H1 (cell line): ENCODE measurements at regions not wholly inside any gene's neighbourhood (a gene's known extent, or its start where the extent isn't known, plus 50 kb on each side); places are given as distances from the start of the nearest gene placed in this dataset.

ENCODE experiments used
- CTCF ChIA-PET: fragments of 300-600 bp; sonication (Branson Sonifier 250); formaldehyde crosslinking; loops from one replicate; lab custom pipeline; 2021; ENCODE audit not compliant: partially characterized antibody; lab: Charles Lee
- POLR2A ChIA-PET: fragments of 300-600 bp; sonication (Branson Sonifier 250); formaldehyde crosslinking; loops from one replicate; lab custom pipeline; 2021; ENCODE audit warnings: inconsistent platforms; ENCODE audit not compliant: partially characterized antibody; lab: Charles Lee
- DNase-seq, 2 experiments: peaks; one replicate each; pipeline versions ENCODE4 v3.0.0 to v3.0.0-alpha.2; 2010 to 2022; ENCODE audit warnings: low spot score in 2 of 2, low read depth in 1 of 2, mixed read lengths in 1 of 2
- FAIRE-seq: peaks from 2 replicates; lab custom pipeline; 2011; peaks lifted over from hg19 to GRCh38; lab: Jason Lieb, UNC
- H2AFZ ChIP-seq: 2 replicates; pipeline ENCODE4 v1.8.1; 2012; ENCODE audit warnings: low read length, inconsistent platforms
- H2AK5ac ChIP-seq: 2 replicates; pipeline ENCODE4 v1.6.1; 2013; ENCODE audit warnings: low read depth, low read length
- H2BK120ac ChIP-seq: replicated peaks from 2 replicates; pipeline ENCODE3; 2013; ENCODE audit warnings: low read depth, low read length, inconsistent platforms
- H2BK12ac ChIP-seq: 2 replicates; pipeline ENCODE4 v1.6.1; 2013; ENCODE audit warnings: low read depth, low read length
- H2BK15ac ChIP-seq: 2 replicates; pipeline ENCODE4 v1.6.1; 2013; ENCODE audit warnings: low read length
- H2BK20ac ChIP-seq: 2 replicates; pipeline ENCODE4 v1.6.1; 2013; ENCODE audit warnings: low read length
- H2BK5ac ChIP-seq: 2 replicates; pipeline ENCODE4 v1.6.1; 2013; ENCODE audit warnings: low read depth, low read length
- H3K14ac ChIP-seq: 2 replicates; pipeline ENCODE4 v1.6.1; 2013; ENCODE audit warnings: inconsistent platforms; ENCODE audit not compliant: insufficient read length
- H3K18ac ChIP-seq: 2 replicates; pipeline ENCODE4 v1.6.1; 2013; ENCODE audit warnings: low read length; ENCODE audit errors: extremely low read depth
- H3K23ac ChIP-seq: 2 replicates; pipeline ENCODE4 v1.6.1; 2013; ENCODE audit warnings: inconsistent platforms; ENCODE audit not compliant: insufficient read length
- H3K23me2 ChIP-seq: 2 replicates; pipeline ENCODE4 v1.6.1; 2013; ENCODE audit warnings: low read depth, low read length
- H3K27ac ChIP-seq: 2 replicates; pipeline ENCODE4 v1.6.1; 2011; ENCODE audit warnings: low read depth, low read length, inconsistent platforms
- H3K27me3 ChIP-seq, 4 experiments: replicated peaks in 1 of 4; 1 replicate in 1 of 4; 2 replicates in 3 of 4; pipeline versions ENCODE4 v1.6.1 to v1.8.1; 2011 to 2013; ENCODE audit warnings: low read length in 3 of 4, mild to moderate bottlenecking in 3 of 4, inconsistent platforms in 2 of 4, mixed read lengths in 2 of 4, moderate library complexity in 1 of 4; ENCODE audit not compliant: control insufficient read depth in 3 of 4, insufficient read depth in 3 of 4; ENCODE audit errors: extremely low read depth in 1 of 4
- H3K36me3 ChIP-seq, 4 experiments: 2 replicates each; pipeline versions ENCODE4 v1.6.1 to v1.8.1; 2011 to 2013; ENCODE audit warnings: mild to moderate bottlenecking in 4 of 4, low read length in 3 of 4, moderate library complexity in 2 of 4, control low read depth in 1 of 4, inconsistent platforms in 1 of 4; ENCODE audit not compliant: insufficient read depth in 4 of 4, control insufficient read depth in 2 of 4
- H3K4ac ChIP-seq: replicated peaks from 2 replicates; pipeline ENCODE3; 2013; ENCODE audit warnings: low read length, low read depth, mixed read lengths, inconsistent platforms; ENCODE audit not compliant: insufficient read length
- H3K4me1 ChIP-seq, 4 experiments: replicated peaks in 1 of 4; 1 replicate in 1 of 4; 2 replicates in 3 of 4; pipeline versions ENCODE4 v1.6.1 to v1.8.1; 2011 to 2013; ENCODE audit warnings: low read length in 3 of 4, inconsistent platforms in 2 of 4, mixed read lengths in 1 of 4; ENCODE audit not compliant: insufficient read depth in 4 of 4, control insufficient read depth in 3 of 4
- H3K4me2 ChIP-seq, 2 experiments: 2 replicates each; pipeline versions ENCODE4 v1.6.1 to v1.8.1; 2011 to 2013; ENCODE audit warnings: low read depth in 2 of 2, low read length in 2 of 2, control low read depth in 1 of 2, inconsistent platforms in 1 of 2, mild to moderate bottlenecking in 1 of 2; ENCODE audit not compliant: insufficient read depth in 1 of 2
- H3K4me3 ChIP-seq, 4 experiments: fragments of 200-600, 300-600 bp in 1 of 4; sonication (generic), shearing (Covaris generic), sonication (Bioruptor Twin) in 1 of 4; 2 replicates each; pipeline versions ENCODE4 v1.5.1 to v1.8.1; 2011 to 2016; ENCODE audit warnings: low read length in 4 of 4, low read depth in 3 of 4, control low read depth in 2 of 4, inconsistent platforms in 2 of 4, mild to moderate bottlenecking in 2 of 4, mixed read lengths in 1 of 4, moderate library complexity in 1 of 4; ENCODE audit not compliant: insufficient read depth in 2 of 4; ENCODE audit errors: extremely low read depth in 1 of 4
- H3K56ac ChIP-seq: replicated peaks from 2 replicates; pipeline ENCODE3; 2013; ENCODE audit warnings: low read depth, mild to moderate bottlenecking, mixed read lengths, low read length, inconsistent platforms; ENCODE audit not compliant: insufficient read length
- H3K79me1 ChIP-seq: 2 replicates; pipeline ENCODE4 v1.6.1; 2013; ENCODE audit warnings: low read depth, low read length, control low read depth
- H3K79me2 ChIP-seq, 2 experiments: 2 replicates each; pipeline versions ENCODE4 v1.6.1 to v1.8.1; 2012 to 2013; ENCODE audit warnings: low read length in 2 of 2, mild to moderate bottlenecking in 2 of 2, inconsistent platforms in 1 of 2; ENCODE audit not compliant: insufficient read depth in 2 of 2, control insufficient read depth in 1 of 2
- H3K9ac ChIP-seq, 4 experiments: replicated peaks in 1 of 4; 1 replicate in 1 of 4; 2 replicates in 3 of 4; pipeline versions ENCODE4 v1.6.1 to v1.8.1; 2011 to 2013; ENCODE audit warnings: low read depth in 3 of 4, low read length in 3 of 4, control low read depth in 2 of 4, mild to moderate bottlenecking in 2 of 4, moderate library complexity in 2 of 4, inconsistent platforms in 1 of 4; ENCODE audit errors: extremely low read depth in 1 of 4
- H3K9me3 ChIP-seq, 2 experiments: 2 replicates each; pipeline versions ENCODE4 v1.6.1 to v1.8.1; 2012 to 2013; ENCODE audit warnings: mild to moderate bottlenecking in 2 of 2, moderate library complexity in 2 of 2, control low read depth in 1 of 2, inconsistent platforms in 1 of 2, low read depth in 1 of 2, low read length in 1 of 2, mixed read lengths in 1 of 2; ENCODE audit not compliant: insufficient read depth in 2 of 2
- H4K20me1 ChIP-seq, 2 experiments: replicated peaks in 1 of 2; 2 replicates each; pipeline versions ENCODE3 to v1.8.1; 2011 to 2013; ENCODE audit warnings: inconsistent platforms in 2 of 2, low read length in 2 of 2, mild to moderate bottlenecking in 1 of 2; ENCODE audit not compliant: insufficient read depth in 2 of 2, control insufficient read depth in 1 of 2
- H4K5ac ChIP-seq: 2 replicates; pipeline ENCODE4 v1.6.1; 2013; ENCODE audit warnings: low read length, low read depth, mixed read lengths, inconsistent platforms; ENCODE audit not compliant: insufficient read length
- H4K8ac ChIP-seq: 2 replicates; pipeline ENCODE4 v1.8.0; 2013; ENCODE audit warnings: mild to moderate bottlenecking, moderate library complexity, low read length, inconsistent platforms; ENCODE audit not compliant: insufficient read depth; ENCODE audit errors: extremely low read depth
- H4K91ac ChIP-seq: replicated peaks from 2 replicates; pipeline ENCODE3; 2013; ENCODE audit warnings: low read length, mixed read lengths, inconsistent platforms; ENCODE audit not compliant: insufficient read length
- CBX8 ChIP-seq: fragments of 300-800, 300-1000 bp; sonication (generic); IDR thresholded peaks from 2 replicates; pipeline ENCODE4 v1.7.1; 2016; ENCODE audit warnings: low read depth, low read length, borderline replicate concordance
- CHD1 ChIP-seq: IDR thresholded peaks from 2 replicates; pipeline ENCODE4 v1.6.1; 2012; ENCODE audit warnings: low read depth, low read length, improper control_type of control experiment
- EP300 ChIP-seq, 2 experiments: IDR thresholded peaks; 1 replicate in 1 of 2; 2 replicates in 1 of 2; pipeline ENCODE4 v1.6.1; 2011 to 2012; ENCODE audit warnings: low read depth in 2 of 2, low read length in 2 of 2, mild to moderate bottlenecking in 2 of 2, borderline replicate concordance in 1 of 2, inconsistent platforms in 1 of 2, moderate library complexity in 1 of 2
- FOSL1 ChIP-seq: IDR thresholded peaks from 2 replicates; pipeline ENCODE4 v1.6.1; 2011; ENCODE audit warnings: mild to moderate bottlenecking, low read depth, low read length, moderate library complexity; ENCODE audit not compliant: insufficient read depth
- NANOG ChIP-seq: IDR thresholded peaks from 2 replicates; pipeline ENCODE4 v1.6.1; 2011; ENCODE audit warnings: low read length, low read depth, mild to moderate bottlenecking, inconsistent platforms; ENCODE audit not compliant: insufficient read depth, poor library complexity, severe bottlenecking
- POLR2AphosphoS5 ChIP-seq: IDR thresholded peaks from 2 replicates; pipeline ENCODE4 v1.6.1; 2011; ENCODE audit warnings: low read depth, low read length
- RBBP5 ChIP-seq: IDR thresholded peaks from 2 replicates; pipeline ENCODE4 v1.7.1; 2012; ENCODE audit warnings: low read depth, mild to moderate bottlenecking, inconsistent platforms, low read length, moderate library complexity, borderline replicate concordance
- RFX5 ChIP-seq: IDR thresholded peaks from 2 replicates; pipeline ENCODE4 v1.6.1; 2011; ENCODE audit warnings: low read depth, low read length, improper control_type of control experiment, borderline replicate concordance
- SIX5 ChIP-seq: IDR thresholded peaks from 2 replicates; pipeline ENCODE4 v1.6.1; 2011; ENCODE audit warnings: mild to moderate bottlenecking, low read depth, low read length
- SRF ChIP-seq: IDR thresholded peaks from 2 replicates; pipeline ENCODE4 v1.6.1; 2011; ENCODE audit warnings: mild to moderate bottlenecking, low read depth, low read length, moderate library complexity
- SUZ12 ChIP-seq: fragments of 200-600 bp; sonication (generic); IDR thresholded peaks from 2 replicates; pipeline ENCODE4 v1.6.1; 2012; ENCODE audit warnings: mild to moderate bottlenecking, inconsistent platforms, low read length, moderate library complexity, mixed read lengths
- TAF1 ChIP-seq: IDR thresholded peaks from 2 replicates; pipeline ENCODE4 v1.6.1; 2011; ENCODE audit warnings: mild to moderate bottlenecking, low read depth, low read length
- ZNF274 ChIP-seq: IDR thresholded peaks from 2 replicates; pipeline ENCODE4 v1.7.0; 2012; ENCODE audit warnings: low read length, borderline replicate concordance; ENCODE audit errors: extremely low read depth
- WGBS, 2 experiments: shearing (Covaris generic) in 1 of 2; methylation state at CpG; one replicate each; pipeline versions ENCODE4 v1.1.6 to v1.1.7; 2013 to 2015; ENCODE audit warnings: low lambda C conversion rate in 2 of 2, mixed read lengths in 2 of 2, inconsistent platforms in 1 of 2, low coverage in 1 of 2, missing lambda C conversion rate in 1 of 2; ENCODE audit not compliant: insufficient replicate concordance in 2 of 2, insufficient coverage in 1 of 2, insufficient read length in 1 of 2; ENCODE audit errors: extremely low coverage in 1 of 2, missing lambda C conversion rate in 1 of 2; 5-methylcytosine and 5-hydroxymethylcytosine counted together
- TF ChIP-seq, protein P1 (sequence below): IDR thresholded peaks from 2 replicates; pipeline ENCODE4 v1.6.1; 2012; ENCODE audit warnings: inconsistent platforms

DNA sequence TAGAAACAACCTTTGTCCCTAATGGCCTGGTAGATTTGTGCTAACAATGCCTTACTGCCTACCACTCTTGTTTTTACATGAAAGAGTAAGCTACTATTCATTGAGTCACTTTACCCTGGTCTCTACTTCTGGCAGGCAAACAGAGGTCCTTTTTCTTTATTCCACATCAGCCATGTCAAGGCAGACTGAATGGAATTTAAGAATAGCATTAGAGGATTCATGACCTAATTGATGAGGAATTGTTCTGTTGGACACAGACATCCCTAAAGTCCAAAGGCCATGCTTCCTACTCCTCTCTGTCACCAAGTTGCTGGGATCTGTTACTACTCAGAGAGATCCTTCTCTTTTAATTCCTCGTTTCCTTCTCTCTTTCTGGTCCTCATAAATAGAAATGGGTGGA, 229.1 kb upstream of the ZP4 start:
- H2BK15ac ChIP-seq, result no peak overlapping the region
- no peak overlapping the region for H3K9ac ChIP-seq
- TF ChIP-seq SRF (no peak), RBBP5 (no peak), CHD1 (no peak), ZNF274 (no peak), POLR2AphosphoS5 (no peak), FOSL1 (no peak), CBX8 (no peak), EP300 (IDR thresholded peaks at IDR 0.05; ENCODE audit: borderline replicate concordance in 1 of 2, low read depth in 2 of 2, low read length in 2 of 2) (no peak), NANOG (no peak), SIX5 (no peak), SUZ12 (no peak), RFX5 (no peak), TAF1 (no peak)
- TF ChIP-seq, protein P1, sequence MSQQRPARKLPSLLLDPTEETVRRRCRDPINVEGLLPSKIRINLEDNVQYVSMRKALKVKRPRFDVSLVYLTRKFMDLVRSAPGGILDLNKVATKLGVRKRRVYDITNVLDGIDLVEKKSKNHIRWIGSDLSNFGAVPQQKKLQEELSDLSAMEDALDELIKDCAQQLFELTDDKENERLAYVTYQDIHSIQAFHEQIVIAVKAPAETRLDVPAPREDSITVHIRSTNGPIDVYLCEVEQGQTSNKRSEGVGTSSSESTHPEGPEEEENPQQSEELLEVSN, result no peak

More for the DNA sequence above, 229.1 kb upstream of the ZP4 start:
- Histone ChIP-seq H3K14ac (no peak overlapping the region), H3K36me3 (no peaks in the 10 kb centered on the region), H2AK5ac (no peak overlapping the region), H4K5ac (no peak overlapping the region), H3K4me3 (no peak overlapping the region), H3K4ac (no peak overlapping the region), H4K8ac (no peak overlapping the region), H2BK12ac (no peak overlapping the region), H4K20me1 (no peaks in the 10 kb centered on the region), H3K27ac (no peak overlapping the region), H3K18ac (no peak overlapping the region), H3K27me3 (no peaks in the 10 kb centered on the region), H3K56ac (no peak overlapping the region), H3K4me1 (peaks cover 0 to 4% (median 0%) of the 10 kb centered on the region in 4 experiments; a peak in 2 of 7 replicates), H3K79me2 (no peaks in the 10 kb centered on the region), H2AFZ (no peak overlapping the region), H3K79me1 (no peaks in the 10 kb centered on the region), H3K9me3 (no peaks in the 10 kb centered on the region), H2BK5ac (no peak overlapping the region), H2BK20ac (no peak overlapping the region), H3K23ac (no peak overlapping the region), H3K4me2 (no peak overlapping the region), H3K23me2 (no peaks in the 10 kb centered on the region), H2BK120ac (no peak overlapping the region), H4K91ac (no peak overlapping the region)
- POLR2A ChIA-PET, result no interaction called here
- WGBS, 2 experiments, result 100% methylated on average over 1 of the region's 1 CpG; no CpG with 5 or more reads in 1 of the 2 experiments
- DNase-seq, result no peak
- CTCF ChIA-PET, result interaction anchor here (1.1 kb wide), 1 partner anchor 119 kb away, joined by 4 read pairs; no protein-coding TSS in a partner anchor
- no peak for FAIRE-seq
